T47D (cell line): ENCODE measurements at regions not wholly inside any gene's neighbourhood (a gene's known extent, or its start where the extent isn't known, plus 50 kb on each side); places are given as distances from the start of the nearest gene placed in this dataset.
A peak's percentile ranks its signal among the peaks of the same experiment; 100 is the strongest.

Experiments
- DNase-seq, 2 experiments: peaks; one replicate each; pipeline versions ENCODE4 v3.0.0 to v3.0.0-alpha.2; 2011 to 2012; ENCODE audit warnings: low read depth in 1 of 2, low spot score in 1 of 2
- JUND ChIP-seq: IDR thresholded peaks from 2 replicates; pipeline ENCODE4 v1.6.1; 2012; ENCODE audit warnings: low read depth
- in situ Hi-C: cut with HindIII; loops from 2 replicates; pipeline ENCODE4 v1.10.0; 2016; ENCODE audit warnings: low sequenced_read_pairs, low pct_unique_long_range_greater_than_20kb

DNA sequence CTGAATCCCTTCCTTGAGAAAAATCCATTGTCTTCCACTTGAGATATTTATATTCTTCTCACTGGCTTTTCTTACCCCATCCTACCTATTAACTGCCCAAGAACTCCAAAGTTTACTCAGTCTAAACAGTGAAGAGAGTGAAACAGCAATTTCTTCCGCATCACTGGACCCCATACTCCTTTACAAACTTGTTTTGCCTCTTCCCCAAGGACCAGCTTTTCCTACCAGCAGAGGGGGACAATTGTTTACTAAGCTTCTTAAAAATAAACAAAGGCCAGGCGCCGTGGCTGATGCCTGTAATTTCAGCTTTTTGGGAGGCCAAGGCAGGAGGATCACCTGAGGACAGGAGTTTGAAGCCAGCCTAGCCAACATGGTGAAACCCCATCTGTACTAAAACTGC, 52.0 kb downstream of the LRATD1 start:
- in situ Hi-C loops, result no loop called here
- no peak for TF ChIP-seq JUND
- no peak for DNase-seq

DNA sequence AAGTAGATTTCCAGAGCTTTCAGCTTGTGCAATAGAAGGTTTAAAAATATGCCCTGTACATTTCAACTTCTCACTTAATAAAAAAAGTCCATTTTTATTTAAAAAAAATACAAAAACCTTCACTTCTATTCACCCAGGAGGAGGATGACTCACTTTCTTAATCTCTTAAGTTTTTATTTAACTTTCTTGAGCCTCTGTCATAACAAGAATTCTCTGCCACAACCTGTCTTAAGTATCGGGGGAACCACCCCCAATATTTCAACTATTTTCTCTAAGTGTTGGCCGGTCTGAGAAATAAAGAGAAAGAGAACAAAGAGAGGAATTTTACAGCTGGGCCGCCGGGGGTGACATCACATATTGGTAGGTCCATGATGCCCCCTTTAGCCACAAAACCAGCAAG, 58.4 kb downstream of the LRATD1 start:
- TF ChIP-seq JUND, result no peak
- no peak for DNase-seq
- in situ Hi-C loops, result no loop called here

DNA sequence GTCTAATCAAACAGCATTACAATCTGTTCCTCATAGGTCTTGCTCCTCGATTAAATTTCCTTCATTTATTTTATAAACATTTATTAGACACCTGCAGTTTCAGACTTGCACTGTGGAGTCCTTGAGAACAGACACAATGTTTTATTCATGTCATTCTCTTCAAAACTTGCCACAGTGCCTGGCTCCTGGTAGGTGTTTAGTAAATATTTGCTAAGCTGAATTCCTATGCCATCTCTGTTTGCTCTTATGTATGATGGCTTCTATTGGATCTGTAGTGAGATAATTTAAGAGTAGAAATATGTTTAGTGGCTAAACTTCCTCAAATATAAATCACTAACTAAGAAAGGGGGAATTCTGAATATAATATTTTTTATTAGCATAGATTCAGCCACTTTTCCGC, 61.4 kb downstream of the LRATD1 start:
- DNase-seq, result peak; percentile 1 to 51
- in situ Hi-C loops, result no loop called here
- no peak for TF ChIP-seq JUND

- no peak for TF ChIP-seq JUND
- in situ Hi-C loops, result no loop called here
- no peak for DNase-seq
These were observed 68.2 kb downstream of the LRATD1 start for GRCh38 chr2:14700753-14701152.

DNA sequence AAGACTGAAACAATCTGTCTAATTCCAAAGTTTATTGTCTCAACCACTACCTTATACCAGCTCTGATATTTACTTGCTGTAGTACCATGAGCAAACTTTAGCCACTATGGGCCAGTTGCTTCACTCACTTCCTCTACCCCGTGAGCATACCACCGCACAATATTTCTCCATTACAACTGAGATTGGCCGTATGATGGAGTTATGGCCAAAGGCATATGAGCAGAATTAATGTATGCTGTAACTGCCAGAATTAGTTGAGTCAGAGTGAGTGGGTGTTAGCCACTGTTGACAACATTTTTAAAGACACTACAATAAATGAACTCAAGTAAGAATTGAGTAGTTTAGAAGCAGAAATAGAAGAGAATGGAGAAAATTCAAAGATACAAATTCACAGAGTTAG, 69.7 kb downstream of the LRATD1 start:
- in situ Hi-C loops, result no loop called here
- no peak for DNase-seq
- no peak for TF ChIP-seq JUND

DNA sequence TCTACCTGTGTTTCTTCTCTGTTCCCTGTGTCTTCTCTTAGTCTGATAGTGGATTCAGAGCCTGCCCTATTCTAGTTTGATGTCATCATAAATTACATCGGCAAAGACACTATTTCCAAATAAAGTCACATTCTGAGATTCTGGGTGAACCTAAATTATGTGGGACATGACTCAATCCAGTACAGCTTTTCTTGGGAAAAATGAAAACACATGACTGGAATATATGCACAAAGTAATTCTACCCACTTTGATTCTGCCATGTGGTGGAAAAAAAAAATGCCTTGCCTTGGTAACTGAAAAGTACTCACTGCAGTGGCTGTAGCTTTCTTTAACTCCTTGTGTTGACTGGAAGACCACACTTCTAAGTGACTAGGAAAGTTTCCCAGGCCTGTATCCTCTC, 73.7 kb downstream of the LRATD1 start:
- no peak for DNase-seq
- TF ChIP-seq JUND, result no peak
- in situ Hi-C loops, result no loop called here

- no peak for DNase-seq
- TF ChIP-seq JUND, result no peak
- in situ Hi-C loops, result no loop called here
These were observed 79.6 kb downstream of the LRATD1 start for GRCh38 chr2:14712111-14712510.

DNA sequence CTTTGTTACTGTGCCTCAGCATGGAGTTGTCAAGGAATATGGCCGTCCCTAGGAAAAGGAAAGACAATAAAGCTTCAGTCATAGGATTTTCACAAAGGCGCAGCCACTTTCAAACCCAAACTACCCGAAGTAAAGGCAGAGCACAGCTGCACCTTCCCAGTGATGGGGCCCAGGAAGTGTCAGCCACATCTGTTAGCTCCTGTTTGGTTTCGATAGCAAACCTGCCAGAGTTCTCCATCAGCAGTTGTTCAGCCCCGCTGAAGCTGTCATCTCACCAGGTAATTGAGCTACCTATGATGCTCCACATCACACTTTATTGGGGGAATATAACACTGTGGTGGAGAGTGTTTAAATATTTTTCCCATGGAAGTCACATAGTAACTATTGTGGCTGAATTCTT, 80.7 kb downstream of the LRATD1 start:
- TF ChIP-seq JUND, result no peak
- in situ Hi-C loops, result no loop called here
- no peak for DNase-seq

GRCh38 chr2:14715600-14715999, 83.1 kb downstream of the LRATD1 start:
- no peak for TF ChIP-seq JUND
- no peak for DNase-seq
- in situ Hi-C loops, result no loop called here

- in situ Hi-C loops, result no loop called here
- no peak for TF ChIP-seq JUND
- no peak for DNase-seq
These were observed 83.8 kb downstream of the LRATD1 start for GRCh38 chr2:14716319-14716718.

DNA sequence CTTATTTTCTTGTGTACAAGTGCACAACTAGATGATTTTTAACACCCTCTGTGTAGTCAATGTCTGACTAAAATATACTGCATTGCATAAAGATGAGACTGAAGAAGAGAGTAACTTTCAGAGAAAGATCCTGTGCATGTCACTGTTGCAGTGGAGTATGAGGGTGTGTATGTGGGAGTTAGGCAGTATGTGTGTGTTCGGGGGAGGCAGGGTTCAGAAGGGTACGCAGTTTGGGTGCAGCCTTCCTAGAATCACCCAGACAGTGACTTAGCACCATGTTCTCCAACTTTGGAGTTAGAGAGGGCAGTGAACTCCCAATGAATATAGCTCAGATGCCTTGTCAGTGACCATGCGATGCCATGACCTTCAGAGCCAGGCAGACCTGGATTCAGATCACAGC, 84.6 kb downstream of the LRATD1 start:
- no peak for TF ChIP-seq JUND
- in situ Hi-C loops, result no loop called here
- DNase-seq, result no peak

DNA sequence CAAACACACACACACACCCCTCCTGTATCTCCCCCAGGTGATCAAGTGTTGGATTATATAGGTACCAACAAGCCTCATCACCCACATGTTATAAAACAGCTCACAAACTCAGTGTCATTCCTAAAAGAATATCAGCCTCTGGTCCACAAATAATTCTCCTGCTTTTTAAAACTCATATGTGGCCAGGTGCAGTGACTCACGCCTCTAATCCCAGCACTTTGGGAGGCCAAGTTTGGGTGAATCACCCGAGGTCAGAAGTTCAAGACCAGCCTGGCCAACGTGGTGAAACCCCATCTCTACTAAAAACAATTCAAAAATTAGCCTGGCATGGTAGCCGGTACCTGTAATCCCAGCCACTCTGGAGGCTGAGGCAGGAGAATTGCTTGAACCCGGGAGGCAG, 87.8 kb downstream of the LRATD1 start:
- in situ Hi-C loops, result no loop called here
- no peak for TF ChIP-seq JUND
- DNase-seq, result no peak

DNA sequence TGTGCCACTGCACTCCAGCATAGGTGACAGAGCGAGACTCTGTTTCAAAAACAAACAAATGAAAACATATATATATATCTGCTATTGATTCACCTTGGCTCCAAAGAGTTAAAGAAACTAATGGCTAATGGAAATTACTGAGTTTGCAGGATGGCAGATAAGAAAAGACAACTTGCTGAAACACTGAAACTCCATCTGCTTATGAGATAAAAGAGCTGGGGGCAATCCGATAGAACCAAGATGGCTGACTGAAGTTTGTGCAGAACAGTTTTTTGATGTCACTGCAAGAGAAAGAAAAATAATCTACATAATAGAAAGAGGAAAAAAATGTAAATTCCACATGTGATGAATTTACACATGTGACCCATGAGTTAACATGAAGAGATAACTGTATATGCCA, 88.2 kb downstream of the LRATD1 start:
- no peak for DNase-seq
- no peak for TF ChIP-seq JUND
- in situ Hi-C loops, result no loop called here

DNA sequence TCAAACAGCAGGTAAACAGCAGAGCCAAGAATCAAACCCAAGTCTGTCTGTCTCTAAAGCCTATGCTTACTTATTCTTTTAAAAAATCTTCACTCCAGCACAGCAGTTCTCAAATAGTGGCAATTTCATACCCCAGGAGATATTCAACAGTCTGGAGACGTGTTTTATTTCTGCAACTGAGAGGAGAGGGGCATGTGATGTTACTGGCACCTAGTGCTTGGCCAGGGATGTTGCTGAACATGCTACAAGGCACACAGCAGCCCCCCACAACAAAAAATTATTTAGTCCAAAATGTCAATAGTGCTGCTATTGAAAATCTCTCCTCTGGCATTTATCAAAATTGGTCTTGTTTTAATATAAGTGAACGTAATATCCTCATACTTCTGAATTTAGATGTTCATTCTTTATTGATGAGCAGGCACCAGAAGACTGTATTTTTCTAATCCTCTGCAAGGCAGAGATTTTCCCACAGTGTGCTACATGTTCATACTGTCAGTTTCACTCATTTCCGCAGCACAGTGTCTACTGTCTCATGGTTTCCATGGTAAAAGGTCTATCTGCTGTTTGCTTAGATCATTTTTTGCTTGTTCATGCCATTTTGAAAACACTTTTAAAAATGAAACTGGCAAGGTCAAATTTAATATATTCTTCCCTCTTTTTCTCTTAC, 90.5 kb downstream of the LRATD1 start:
- in situ Hi-C loops, result no loop called here
- DNase-seq, result no peak
- no peak for TF ChIP-seq JUND
